SK-N-SH (cell line): ENCODE measurements at regions not wholly inside any gene's neighbourhood (a gene's known extent, or its start where the extent isn't known, plus 50 kb on each side); places are given as distances from the start of the nearest gene placed in this dataset.

Experiments used
- CTCF ChIA-PET: fragments of 300-600, 350-600 bp; formaldehyde crosslinking; extraction: SDS; loops from one replicate; lab custom pipeline; 2021; lab: Yijun Ruan, JAX
- POLR2A ChIA-PET: fragments of 350-600 bp; sonication (Branson Sonifier 250); formaldehyde crosslinking; extraction: SDS; loops from one replicate; lab custom pipeline; 2020; ENCODE audit warnings: antibody characterized with exemption, inconsistent platforms; lab: Yijun Ruan, JAX
- DNase-seq: peaks from one replicate; pipeline ENCODE4 v3.0.0; 2012
- H2AFZ ChIP-seq: fragments of 200-600 bp; sonication (generic); 2 replicates; pipeline ENCODE4 v1.8.1; 2016; ENCODE audit warnings: antibody characterized with exemption, mild to moderate bottlenecking, low read depth
- H3F3A ChIP-seq: fragments of 200-600 bp; sonication (generic); replicated peaks from 2 replicates; pipeline ENCODE3; 2016; ENCODE audit warnings: antibody characterized with exemption, mild to moderate bottlenecking; ENCODE audit not compliant: insufficient read depth
- H3K27ac ChIP-seq, 2 experiments: fragments of 200-500 bp in 1 of 2; fragments of 200-600 bp in 1 of 2; sonication (Bioruptor generic) in 1 of 2; sonication (generic), shearing (Covaris generic) in 1 of 2; 2 replicates each; pipeline versions ENCODE4 v1.5.1 to v1.6.1; 2014 to 2016; ENCODE audit warnings: low read depth in 2 of 2, inconsistent platforms in 1 of 2, low read length in 1 of 2, mild to moderate bottlenecking in 1 of 2, mixed read lengths in 1 of 2
- H3K27me3 ChIP-seq: fragments of 200-600 bp; sonication (generic), shearing (Covaris generic); 2 replicates; pipeline ENCODE4 v1.6.1; 2016; ENCODE audit warnings: mixed run types; ENCODE audit not compliant: insufficient read depth
- H3K36me3 ChIP-seq, 2 experiments: fragments of 200-500 bp in 1 of 2; fragments of 200-600 bp in 1 of 2; sonication (Bioruptor generic) in 1 of 2; sonication (generic) in 1 of 2; replicated peaks in 1 of 2; 2 replicates each; pipeline versions ENCODE3 to v1.5.1; 2014 to 2016; ENCODE audit warnings: low read length in 1 of 2, mild to moderate bottlenecking in 1 of 2; ENCODE audit not compliant: insufficient read depth in 2 of 2, control insufficient read depth in 1 of 2
- H3K4me1 ChIP-seq, 2 experiments: fragments of 200-500 bp in 1 of 2; fragments of 200-600 bp in 1 of 2; sonication (Bioruptor generic) in 1 of 2; sonication (generic), shearing (Covaris generic) in 1 of 2; 2 replicates each; pipeline versions ENCODE4 v1.5.1 to v1.6.1; 2014 to 2016; ENCODE audit warnings: low read depth in 1 of 2, low read length in 1 of 2, mixed run types in 1 of 2; ENCODE audit not compliant: insufficient read depth in 2 of 2, control insufficient read depth in 1 of 2
- H3K4me2 ChIP-seq: fragments of 200-600 bp; sonication (generic), shearing (Covaris generic); 2 replicates; pipeline ENCODE4 v1.6.1; 2017; ENCODE audit warnings: mixed run types
- H3K4me3 ChIP-seq, 2 experiments: fragments of 200-500 bp in 1 of 2; fragments of 200-600 bp in 1 of 2; sonication (Bioruptor generic) in 1 of 2; sonication (generic), shearing (Covaris generic) in 1 of 2; 2 replicates each; pipeline versions ENCODE4 v1.5.1 to v1.8.1; 2014 to 2016; ENCODE audit warnings: low read depth in 2 of 2, inconsistent platforms in 1 of 2, low read length in 1 of 2, mild to moderate bottlenecking in 1 of 2, mixed read lengths in 1 of 2, moderate library complexity in 1 of 2
- H3K79me2 ChIP-seq: fragments of 200-600 bp; sonication (generic); 2 replicates; pipeline ENCODE4 v1.8.1; 2017; ENCODE audit warnings: mild to moderate bottlenecking; ENCODE audit not compliant: insufficient read depth
- H3K9ac ChIP-seq: fragments of 200-600 bp; sonication (generic); 2 replicates; pipeline ENCODE4 v1.6.1; 2017; ENCODE audit warnings: mixed run types
- H3K9me2 ChIP-seq: fragments of 200-600 bp; sonication (generic); 2 replicates; pipeline ENCODE4 v1.6.1; 2017; ENCODE audit warnings: mixed run types
- H3K9me3 ChIP-seq: fragments of 200-600 bp; sonication (generic); 2 replicates; pipeline ENCODE4 v1.6.1; 2017; ENCODE audit warnings: mixed run types, mild to moderate bottlenecking, moderate library complexity
- H4K20me1 ChIP-seq: fragments of 200-600 bp; sonication (generic); 2 replicates; pipeline ENCODE4 v1.6.1; 2017; ENCODE audit warnings: mild to moderate bottlenecking, mixed run types; ENCODE audit not compliant: insufficient read depth
- EP300 ChIP-seq, 2 experiments: IDR thresholded peaks; 2 replicates each; pipeline versions ENCODE4 v1.4.0 to v1.6.1; 2012; ENCODE audit warnings: borderline replicate concordance in 1 of 2, low read depth in 1 of 2, low read length in 1 of 2
- FOSL2 ChIP-seq: IDR thresholded peaks from 2 replicates; pipeline ENCODE4 v1.4.0; 2012; ENCODE audit warnings: low read depth, mild to moderate bottlenecking, moderate library complexity, borderline replicate concordance
- FOXM1 ChIP-seq: IDR thresholded peaks from 2 replicates; pipeline ENCODE4 v1.4.0; 2012; ENCODE audit warnings: low read depth, mild to moderate bottlenecking
- GABPA ChIP-seq: IDR thresholded peaks from 2 replicates; pipeline ENCODE4 v1.4.0; 2012; ENCODE audit warnings: low read depth, mild to moderate bottlenecking
- JUND ChIP-seq: IDR thresholded peaks from 2 replicates; pipeline ENCODE4 v1.4.0; 2012
- MEF2A ChIP-seq: IDR thresholded peaks from 2 replicates; pipeline ENCODE4 v1.4.0; 2012; ENCODE audit warnings: low read depth, borderline replicate concordance
- MXI1 ChIP-seq: IDR thresholded peaks from 2 replicates; pipeline ENCODE4 v1.6.1; 2012; ENCODE audit warnings: mild to moderate bottlenecking, low read depth, low read length, improper control_type of control experiment
- NFIC ChIP-seq: IDR thresholded peaks from 2 replicates; pipeline ENCODE4 v1.4.0; 2012; ENCODE audit warnings: borderline replicate concordance
- POLR2AphosphoS5 ChIP-seq: IDR thresholded peaks from 2 replicates; pipeline ENCODE4 v1.6.1; 2012; ENCODE audit warnings: low read depth, low read length
- RCOR1 ChIP-seq: fragments of 150-350 bp; IDR thresholded peaks from 2 replicates; pipeline ENCODE4 v1.6.1; 2017; ENCODE audit warnings: antibody characterized with exemption, low read length
- RXRA ChIP-seq: IDR thresholded peaks from 2 replicates; pipeline ENCODE4 v1.4.0; 2012; ENCODE audit warnings: low read depth, mild to moderate bottlenecking, borderline replicate concordance
- SMC3 ChIP-seq: IDR thresholded peaks from 2 replicates; pipeline ENCODE4 v1.6.1; 2012; ENCODE audit warnings: low read depth, low read length, improper control_type of control experiment
- TCF12 ChIP-seq: IDR thresholded peaks from 2 replicates; pipeline ENCODE4 v1.4.0; 2012
- TEAD4 ChIP-seq: IDR thresholded peaks from 2 replicates; pipeline ENCODE4 v1.4.0; 2012; ENCODE audit warnings: mild to moderate bottlenecking, borderline replicate concordance; ENCODE audit not compliant: insufficient read depth
- YY1 ChIP-seq: IDR thresholded peaks from 2 replicates; pipeline ENCODE4 v1.4.0; 2012; ENCODE audit warnings: low read depth, mild to moderate bottlenecking
- TF ChIP-seq, protein P1 (sequence below): IDR thresholded peaks from 2 replicates; pipeline ENCODE4; 2012
- TF ChIP-seq, protein P2 (sequence below): fragments of 150-350 bp; IDR thresholded peaks from 2 replicates; pipeline ENCODE4 v1.6.1; 2017; ENCODE audit warnings: antibody characterized with exemption, low read length, low read depth, borderline replicate concordance
- TF ChIP-seq, protein P3 (sequence below): fragments of 200-600 bp; sonication (generic); IDR thresholded peaks from 2 replicates; pipeline ENCODE4 v1.6.1; 2017; ENCODE audit warnings: antibody characterized with exemption, mild to moderate bottlenecking, moderate library complexity
- TF ChIP-seq, protein P4 (sequence below): IDR thresholded peaks from 2 replicates; pipeline ENCODE4 v1.4.0; 2012; ENCODE audit warnings: low read depth, borderline replicate concordance

DNA sequence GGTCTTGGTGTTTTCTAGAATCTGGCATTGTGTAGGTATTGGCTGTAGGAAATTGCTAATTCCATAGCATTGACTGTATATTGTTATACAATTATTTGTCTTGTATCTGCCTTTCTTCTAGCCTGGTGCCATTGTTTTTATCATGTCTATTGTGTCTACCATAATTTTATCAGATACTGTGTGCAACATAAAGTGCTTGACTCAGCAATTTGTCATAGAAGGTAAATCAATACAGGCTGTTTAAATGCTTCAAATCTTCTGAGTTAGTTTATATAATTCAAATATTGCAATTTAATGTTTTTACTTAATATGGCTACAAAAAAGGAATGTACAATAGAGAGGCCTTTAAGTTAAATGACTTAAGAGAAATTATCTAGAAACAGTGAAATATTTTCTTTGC, 263.3 kb upstream of the UGT8 start:
- Histone ChIP-seq H3K9me3 (no peaks in the 10 kb centered on the region), H3K36me3 (peaks cover 0 to 22% of the 10 kb centered on the region in 2 experiments), H3K27me3 (no peaks in the 10 kb centered on the region), H3K4me2 (peak overlapping the region; percentile 4; the same call in 1 of the 2 replicates), H3K9ac (no peak overlapping the region), H3K9me2 (no peaks in the 10 kb centered on the region), H2AFZ (no peak overlapping the region), H3F3A (peaks cover 13% of the 10 kb centered on the region), H3K79me2 (no peaks in the 10 kb centered on the region), H3K4me1 (peaks cover 0 to 6% of the 10 kb centered on the region in 2 experiments; a peak in 2 of 4 replicates), H3K27ac (peak overlapping the region; percentile 62 to 94; a peak in 3 of 4 replicates), H4K20me1 (no peaks in the 10 kb centered on the region), H3K4me3 (no peak overlapping the region)
- TF ChIP-seq SMC3 (no peak), YY1 (no peak), TCF12 (peak; percentile 29; the same call in 1 of the 2 replicates), FOSL2 (no peak), RCOR1 (no peak)
- TF ChIP-seq, protein P1, sequence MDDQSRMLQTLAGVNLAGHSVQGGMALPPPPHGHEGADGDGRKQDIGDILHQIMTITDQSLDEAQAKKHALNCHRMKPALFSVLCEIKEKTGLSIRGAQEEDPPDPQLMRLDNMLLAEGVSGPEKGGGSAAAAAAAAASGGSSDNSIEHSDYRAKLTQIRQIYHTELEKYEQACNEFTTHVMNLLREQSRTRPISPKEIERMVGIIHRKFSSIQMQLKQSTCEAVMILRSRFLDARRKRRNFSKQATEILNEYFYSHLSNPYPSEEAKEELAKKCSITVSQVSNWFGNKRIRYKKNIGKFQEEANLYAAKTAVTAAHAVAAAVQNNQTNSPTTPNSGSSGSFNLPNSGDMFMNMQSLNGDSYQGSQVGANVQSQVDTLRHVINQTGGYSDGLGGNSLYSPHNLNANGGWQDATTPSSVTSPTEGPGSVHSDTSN, result no peak
- DNase-seq, result no peak
- ChIA-PET CTCF (no interaction called here), POLR2A (no interaction called here)

DNA sequence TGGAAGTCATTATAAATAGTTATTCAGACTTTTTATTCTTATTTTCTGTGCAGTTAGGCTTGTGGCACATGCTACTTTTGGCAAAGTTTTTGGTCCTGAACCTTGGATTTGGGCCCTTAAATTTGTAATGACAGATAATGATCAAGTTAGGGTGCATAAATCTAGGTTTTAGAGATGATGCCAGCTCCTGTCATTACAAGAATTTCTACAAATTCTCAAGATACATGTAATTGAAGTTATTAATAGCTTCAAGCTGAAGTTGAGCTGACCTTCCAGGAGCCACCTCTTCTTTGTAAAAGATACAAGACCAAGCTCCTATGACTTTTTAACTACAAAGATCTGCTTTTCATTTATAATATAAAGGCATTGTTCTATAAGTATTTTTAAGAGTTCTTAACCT, 255.6 kb upstream of the UGT8 start:
- POLR2A ChIA-PET, result no interaction called here
- H3K27ac ChIP-seq, result peak overlapping the region in 1 of 2 experiments; percentile 43; a peak in 3 of 4 replicates
- peaks cover 0 to 31% of the 10 kb centered on the region in 2 experiments for H3K36me3 ChIP-seq
- no peak for DNase-seq
- peaks cover 6% of the 10 kb centered on the region for H3F3A ChIP-seq
- H4K20me1 ChIP-seq, result no peaks in the 10 kb centered on the region
- H3K79me2 ChIP-seq, result peaks cover 4% of the 10 kb centered on the region; the same call in 1 of the 2 replicates
- no peaks in the 10 kb centered on the region for H3K27me3 ChIP-seq
- no peaks in the 10 kb centered on the region for H3K9me2 ChIP-seq
- H3K9ac ChIP-seq, result no peak overlapping the region; the same call in 1 of the 2 replicates
- H3K4me3 ChIP-seq, result no peak overlapping the region
- TF ChIP-seq TCF12 (peak; percentile 69), JUND (peak; percentile 44; the same call in 1 of the 2 replicates), FOXM1 (0 out of 2 replicates have a peak, but pooled peaks have one; percentile 23), GABPA (no peak), POLR2AphosphoS5 (no peak), YY1 (no peak), MEF2A (peak; percentile 73; the same call in 1 of the 2 replicates), RXRA (no peak), EP300 (IDR thresholded peaks at IDR 0.05; ENCODE audit: borderline replicate concordance in 1 of 2, low read depth in 1 of 2, low read length in 1 of 2) (peak in 1 of 2 experiments; percentile 74; a peak in 2 of 4 replicates), TEAD4 (peak; percentile 63; the same call in 1 of the 2 replicates), NFIC (peak; percentile 88), MXI1 (no peak)
- TF ChIP-seq, protein P1, result peak; percentile 83
- TF ChIP-seq, protein P2, sequence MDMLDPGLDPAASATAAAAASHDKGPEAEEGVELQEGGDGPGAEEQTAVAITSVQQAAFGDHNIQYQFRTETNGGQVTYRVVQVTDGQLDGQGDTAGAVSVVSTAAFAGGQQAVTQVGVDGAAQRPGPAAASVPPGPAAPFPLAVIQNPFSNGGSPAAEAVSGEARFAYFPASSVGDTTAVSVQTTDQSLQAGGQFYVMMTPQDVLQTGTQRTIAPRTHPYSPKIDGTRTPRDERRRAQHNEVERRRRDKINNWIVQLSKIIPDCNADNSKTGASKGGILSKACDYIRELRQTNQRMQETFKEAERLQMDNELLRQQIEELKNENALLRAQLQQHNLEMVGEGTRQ, result no peak
- TF ChIP-seq, protein P3, sequence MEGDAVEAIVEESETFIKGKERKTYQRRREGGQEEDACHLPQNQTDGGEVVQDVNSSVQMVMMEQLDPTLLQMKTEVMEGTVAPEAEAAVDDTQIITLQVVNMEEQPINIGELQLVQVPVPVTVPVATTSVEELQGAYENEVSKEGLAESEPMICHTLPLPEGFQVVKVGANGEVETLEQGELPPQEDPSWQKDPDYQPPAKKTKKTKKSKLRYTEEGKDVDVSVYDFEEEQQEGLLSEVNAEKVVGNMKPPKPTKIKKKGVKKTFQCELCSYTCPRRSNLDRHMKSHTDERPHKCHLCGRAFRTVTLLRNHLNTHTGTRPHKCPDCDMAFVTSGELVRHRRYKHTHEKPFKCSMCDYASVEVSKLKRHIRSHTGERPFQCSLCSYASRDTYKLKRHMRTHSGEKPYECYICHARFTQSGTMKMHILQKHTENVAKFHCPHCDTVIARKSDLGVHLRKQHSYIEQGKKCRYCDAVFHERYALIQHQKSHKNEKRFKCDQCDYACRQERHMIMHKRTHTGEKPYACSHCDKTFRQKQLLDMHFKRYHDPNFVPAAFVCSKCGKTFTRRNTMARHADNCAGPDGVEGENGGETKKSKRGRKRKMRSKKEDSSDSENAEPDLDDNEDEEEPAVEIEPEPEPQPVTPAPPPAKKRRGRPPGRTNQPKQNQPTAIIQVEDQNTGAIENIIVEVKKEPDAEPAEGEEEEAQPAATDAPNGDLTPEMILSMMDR, result no peak
- TF ChIP-seq, protein P4, sequence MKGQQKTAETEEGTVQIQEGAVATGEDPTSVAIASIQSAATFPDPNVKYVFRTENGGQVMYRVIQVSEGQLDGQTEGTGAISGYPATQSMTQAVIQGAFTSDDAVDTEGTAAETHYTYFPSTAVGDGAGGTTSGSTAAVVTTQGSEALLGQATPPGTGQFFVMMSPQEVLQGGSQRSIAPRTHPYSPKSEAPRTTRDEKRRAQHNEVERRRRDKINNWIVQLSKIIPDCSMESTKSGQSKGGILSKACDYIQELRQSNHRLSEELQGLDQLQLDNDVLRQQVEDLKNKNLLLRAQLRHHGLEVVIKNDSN, result no peak
- no peak overlapping the region for H3K4me2 ChIP-seq
- CTCF ChIA-PET, result no interaction called here
- no peaks in the 10 kb centered on the region for H3K9me3 ChIP-seq
- H3K4me1 ChIP-seq, result peaks cover 0 to 3% of the 10 kb centered on the region in 2 experiments; a peak in 3 of 4 replicates
- peak overlapping the region; percentile 36; the same call in 1 of the 2 replicates for H2AFZ ChIP-seq
